ENCODE measurements at regions not wholly inside any gene's neighbourhood (a gene's known extent, or its start where the extent isn't known, plus 50 kb on each side); places are given as distances from the start of the nearest gene placed in this dataset.

DNA sequence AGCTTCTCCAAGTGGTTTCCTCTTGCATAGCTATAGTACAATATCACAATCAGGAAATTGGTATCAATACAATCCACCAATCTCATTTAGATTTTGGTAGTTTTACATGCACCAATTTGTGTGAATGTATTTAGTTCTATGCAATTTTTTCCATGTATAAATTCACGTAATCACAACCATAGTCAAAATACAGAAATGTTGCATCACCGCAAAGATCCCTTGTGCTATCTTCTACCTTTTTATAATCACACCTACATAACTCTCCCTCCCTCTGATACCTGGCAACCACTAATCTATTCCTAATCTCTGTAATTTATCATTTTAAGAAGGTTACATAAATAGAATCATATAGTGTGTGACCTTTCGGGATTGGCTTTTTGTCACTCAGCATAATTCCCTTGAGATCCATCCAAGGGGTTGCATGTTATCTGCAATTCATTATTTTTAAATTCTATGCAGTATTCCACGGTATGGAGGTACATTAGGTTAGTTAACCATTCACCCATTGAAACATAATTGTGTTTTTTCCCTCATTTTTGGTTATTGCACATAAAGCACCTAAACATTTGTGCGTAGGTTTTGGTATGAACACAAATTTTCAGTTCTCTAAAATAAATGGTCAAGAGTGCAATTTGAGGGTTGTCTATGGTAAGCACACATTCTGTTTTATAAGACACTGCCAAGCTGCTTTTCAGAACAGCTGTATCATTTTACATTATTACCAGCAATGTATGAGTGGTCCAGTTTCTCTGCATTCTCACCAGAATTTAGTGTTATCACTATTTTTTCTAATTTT, 95.1 kb upstream of the SLC22A23 start:
- TF ChIP-seq CTCF (IDR thresholded peaks at IDR 0.05; ENCODE audit: insufficient read depth, low read length, missing control alignments): no peak
- ChIA-PET CTCF (no interaction called here), POLR2A (no interaction called here)
- H3K4me3 ChIP-seq (ENCODE audit: low read depth, low read length): no peak overlapping the region
- no peak for DNase-seq (ENCODE audit: low read depth, low spot score)

- ChIA-PET CTCF (no interaction called here), POLR2A (no interaction called here)
- H3K4me3 ChIP-seq (ENCODE audit: low read depth, low read length): no peak overlapping the region
- DNase-seq (ENCODE audit: low read depth, low spot score): no peak
- no peak for TF ChIP-seq CTCF (IDR thresholded peaks at IDR 0.05; ENCODE audit: insufficient read depth, low read length, missing control alignments)
These were observed 92.6 kb upstream of the SLC22A23 start for GRCh38 chr6:3549314-3549940.

GRCh38 chr6:3546121-3546520, 89.3 kb upstream of the SLC22A23 start:
- no peak for TF ChIP-seq CTCF (IDR thresholded peaks at IDR 0.05; ENCODE audit: insufficient read depth, low read length, missing control alignments)
- DNase-seq (ENCODE audit: low read depth, low spot score): no peak
- CTCF ChIA-PET: no interaction called here
- no peak overlapping the region for H3K4me3 ChIP-seq (ENCODE audit: low read depth, low read length)
- POLR2A ChIA-PET: no interaction called here

DNA sequence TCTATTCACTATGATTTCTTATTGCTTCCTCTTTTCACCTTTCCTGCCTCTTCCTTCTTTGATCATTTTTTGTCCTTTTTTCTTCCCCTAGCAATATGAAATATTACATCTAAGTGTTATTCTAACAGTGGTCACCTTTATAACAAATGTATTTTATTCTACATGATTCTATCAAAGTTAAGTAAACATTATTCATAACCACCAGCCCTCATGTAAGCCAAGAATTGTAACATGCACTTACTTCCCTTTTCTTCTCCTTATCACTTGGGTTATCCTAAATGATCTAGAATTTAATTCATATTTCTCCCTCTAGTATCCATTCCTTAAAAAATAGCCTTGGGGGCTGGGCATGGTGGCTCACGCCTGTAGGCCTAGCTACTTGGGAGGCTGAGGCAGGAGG, 88.3 kb upstream of the SLC22A23 start:
- DNase-seq (ENCODE audit: low read depth, low spot score): no peak
- no peak for TF ChIP-seq CTCF (IDR thresholded peaks at IDR 0.05; ENCODE audit: insufficient read depth, low read length, missing control alignments)
- no peak overlapping the region for H3K4me3 ChIP-seq (ENCODE audit: low read depth, low read length)
- POLR2A ChIA-PET: no interaction called here
- CTCF ChIA-PET: no interaction called here

DNA sequence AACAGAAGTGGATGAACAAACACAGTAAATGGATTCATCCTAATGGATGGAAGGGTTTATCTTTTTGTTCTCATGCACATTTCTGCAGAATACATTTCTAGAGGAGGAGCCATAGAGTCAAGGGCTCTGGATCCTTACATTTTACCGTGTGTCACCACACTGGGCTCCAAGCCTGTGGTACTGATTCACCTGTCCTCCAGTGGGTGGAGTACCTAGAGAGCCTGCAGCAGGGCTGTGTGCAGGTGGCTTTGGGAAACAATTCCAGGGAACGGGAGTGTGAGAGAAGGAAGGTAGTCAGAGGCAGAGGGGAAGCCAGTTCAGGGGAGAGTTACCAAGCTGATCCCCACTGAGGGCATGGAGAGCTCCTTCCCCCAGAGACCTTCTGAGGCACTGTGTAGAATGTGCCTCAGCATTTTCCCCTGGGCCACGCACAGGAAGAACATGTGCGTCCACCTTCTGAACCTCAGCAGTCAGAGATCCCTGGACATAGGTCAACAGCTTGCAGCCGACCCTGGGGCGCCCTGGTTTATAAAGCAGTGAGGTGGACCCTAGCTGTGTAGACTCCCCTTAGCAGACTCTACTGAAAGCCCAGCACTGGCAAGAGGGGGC, 85.3 kb upstream of the SLC22A23 start:
- ChIA-PET CTCF (no interaction called here), POLR2A (no interaction called here)
- no peak overlapping the region for H3K4me3 ChIP-seq (ENCODE audit: low read depth, low read length)
- no peak for TF ChIP-seq CTCF (IDR thresholded peaks at IDR 0.05; ENCODE audit: insufficient read depth, low read length, missing control alignments)
- no peak for DNase-seq (ENCODE audit: low read depth, low spot score)

DNA sequence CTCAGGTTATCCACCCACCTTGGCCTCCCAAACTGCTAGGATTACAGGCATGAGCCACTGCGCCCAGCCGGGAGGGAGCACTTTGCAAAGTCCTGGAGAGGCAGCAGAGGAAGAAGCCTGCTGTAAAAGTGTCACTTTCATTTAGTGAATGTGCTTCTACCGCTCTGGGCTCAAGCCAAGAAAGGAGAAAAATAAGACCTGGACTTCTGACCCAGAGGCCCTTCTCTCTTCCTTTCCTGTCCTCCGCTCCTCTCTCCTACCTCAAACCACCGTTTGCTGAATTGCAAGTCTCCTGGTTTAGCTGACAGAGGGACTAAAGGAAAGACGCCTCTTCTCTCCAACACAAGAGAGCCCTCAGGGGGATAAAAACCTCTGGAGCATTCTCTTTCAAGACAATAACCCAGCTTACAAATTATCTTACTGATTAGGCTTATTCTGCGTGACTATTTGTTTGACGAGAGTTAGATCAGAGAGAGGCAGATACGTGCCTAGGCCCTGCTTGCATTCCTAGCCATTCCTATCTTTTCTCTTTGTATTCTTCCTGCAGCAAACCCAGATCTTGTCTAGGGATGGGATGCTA, 84.2 kb upstream of the SLC22A23 start:
- CTCF ChIA-PET: no interaction called here
- TF ChIP-seq CTCF (IDR thresholded peaks at IDR 0.05; ENCODE audit: insufficient read depth, low read length, missing control alignments): no peak
- POLR2A ChIA-PET: no interaction called here
- no peak for DNase-seq (ENCODE audit: low read depth, low spot score)
- H3K4me3 ChIP-seq (ENCODE audit: low read depth, low read length): no peak overlapping the region
